GM21360 (cell line): ENCODE measurements at regions not wholly inside any gene's neighbourhood (a gene's known extent, or its start where the extent isn't known, plus 50 kb on each side); places are given as distances from the start of the nearest gene placed in this dataset.
A peak's percentile ranks its signal among the peaks of the same experiment; 100 is the strongest.
"Not testable (repeated sequence)": the region's sequence is repeated elsewhere in the genome, so short reads cannot be mapped to it uniquely, and the experiment has no call there.

ENCODE experiments used
- ATAC-seq: cut with Tn5 transposase; IDR thresholded peaks from one replicate; pipeline ENCODE4 v1.9.1; 2021; ENCODE audit warnings: mild to moderate bottlenecking, moderate library complexity; ENCODE audit not compliant: unreplicated experiment

DNA sequence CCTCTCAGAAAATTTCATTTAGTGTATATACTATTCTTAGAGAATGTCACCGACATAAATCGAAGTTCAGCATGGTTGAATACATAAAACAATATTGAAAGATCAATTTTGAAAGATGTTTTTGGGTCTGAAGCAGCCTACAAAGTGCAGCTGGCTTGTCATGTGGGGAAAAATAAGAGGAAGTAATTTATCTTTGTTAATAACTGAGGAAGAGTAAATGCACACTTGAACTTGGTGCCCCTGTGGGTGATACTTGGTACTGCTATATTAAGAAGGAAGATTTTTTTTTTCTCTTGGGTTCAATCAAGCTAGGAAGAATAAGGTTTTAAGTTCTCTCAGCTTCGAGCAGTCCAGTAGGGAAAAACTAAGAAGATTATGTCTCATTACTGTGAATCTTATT lies 661.3 kb downstream of the RPL10L start:
- ATAC-seq, result no peak

DNA sequence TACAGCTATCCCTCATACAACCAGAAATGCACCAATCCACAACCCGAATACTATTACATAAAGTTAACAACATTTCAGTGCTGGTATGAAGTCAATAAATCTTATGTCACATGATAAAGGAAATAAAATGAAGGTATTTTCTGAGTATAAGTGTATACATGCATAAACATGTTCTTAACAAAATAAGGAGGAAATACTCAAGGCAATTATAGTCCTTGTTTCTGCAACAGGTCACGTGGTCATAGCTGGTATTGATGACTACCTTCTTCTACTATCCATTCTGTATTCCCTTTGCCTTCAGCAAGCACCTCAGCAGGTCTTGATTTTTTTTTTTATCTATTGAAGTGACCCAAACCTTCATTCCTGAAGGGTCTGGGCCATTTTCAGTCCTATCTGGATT lies 675.6 kb downstream of the RPL10L start:
- ATAC-seq, result no peak

DNA sequence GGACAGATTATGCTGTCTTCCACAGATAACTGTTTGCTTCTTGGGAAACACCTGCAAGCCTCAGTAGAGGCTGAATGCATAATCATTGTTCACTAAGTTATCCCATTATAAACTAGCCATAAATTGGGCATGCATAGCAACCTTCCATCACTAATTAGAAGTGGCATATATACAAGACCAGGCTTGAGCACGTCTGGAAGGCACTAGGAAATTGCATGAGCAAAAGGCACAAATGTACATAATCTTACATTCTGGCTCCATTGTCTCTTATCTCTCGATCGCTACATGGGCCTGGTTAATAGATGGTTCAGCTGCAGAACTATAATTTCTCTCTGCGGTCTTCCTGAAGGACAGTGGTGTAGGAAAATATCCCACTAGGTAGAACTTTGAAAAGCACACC lies 679.2 kb downstream of the RPL10L start:
- no peak for ATAC-seq

DNA sequence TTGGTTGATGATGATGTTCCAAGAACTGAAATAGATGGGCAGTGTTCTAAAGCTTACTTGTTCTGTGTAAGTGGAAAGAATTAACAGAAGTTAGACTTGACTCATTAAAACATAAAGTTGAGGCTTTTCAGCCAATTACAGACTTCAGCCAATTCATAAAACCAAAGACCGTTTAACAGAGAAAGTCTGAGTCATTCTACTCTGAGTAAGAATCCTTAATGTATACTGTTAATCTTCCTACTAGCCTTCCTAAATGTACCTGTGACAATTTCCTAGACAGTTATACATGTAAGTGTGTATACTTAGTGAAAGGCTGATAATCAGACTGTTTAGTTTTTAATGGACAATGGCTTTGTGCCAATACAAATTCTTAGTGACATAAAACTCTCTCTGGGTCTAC lies 681.0 kb downstream of the RPL10L start:
- no peak for ATAC-seq

DNA sequence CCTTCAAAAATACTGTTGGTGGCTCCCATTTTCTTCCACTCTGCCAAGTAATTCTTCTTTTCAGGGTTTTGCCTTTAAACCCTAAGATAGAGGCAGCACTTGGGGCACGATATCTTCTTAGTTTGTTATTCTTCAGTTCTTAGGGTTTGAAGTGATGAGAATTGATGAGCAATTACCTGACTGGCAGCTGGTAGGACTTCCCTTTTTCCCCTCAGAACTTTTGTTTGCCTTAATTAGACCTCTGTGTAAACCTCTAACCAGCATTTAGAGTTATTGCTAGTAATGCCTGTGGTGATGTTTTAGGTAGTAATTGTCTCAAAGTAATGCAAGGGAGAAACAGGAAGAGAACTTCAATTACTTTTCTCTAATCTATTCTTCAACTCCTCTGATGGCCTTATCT lies 683.5 kb downstream of the RPL10L start:
- ATAC-seq, result no peak

DNA sequence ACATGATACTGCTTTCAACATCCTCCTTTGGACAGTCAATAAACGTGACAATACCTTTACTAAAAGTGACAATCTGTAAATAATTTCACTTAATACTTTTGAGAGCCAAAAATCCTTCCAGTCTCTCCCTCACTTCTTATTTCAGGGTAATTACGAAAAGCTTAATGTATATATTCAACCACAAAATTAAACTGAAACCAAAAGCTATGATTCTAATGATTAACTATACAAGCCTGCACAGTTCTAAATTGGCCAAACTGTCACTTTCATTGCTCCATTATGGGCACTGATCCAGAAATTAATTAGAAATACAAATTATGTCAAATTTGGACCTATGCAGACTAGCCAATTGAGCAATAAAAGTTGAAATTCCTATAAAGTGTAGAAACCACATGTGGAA lies 696.5 kb upstream of the MIS18BP1 start:
- ATAC-seq, result no peak

DNA sequence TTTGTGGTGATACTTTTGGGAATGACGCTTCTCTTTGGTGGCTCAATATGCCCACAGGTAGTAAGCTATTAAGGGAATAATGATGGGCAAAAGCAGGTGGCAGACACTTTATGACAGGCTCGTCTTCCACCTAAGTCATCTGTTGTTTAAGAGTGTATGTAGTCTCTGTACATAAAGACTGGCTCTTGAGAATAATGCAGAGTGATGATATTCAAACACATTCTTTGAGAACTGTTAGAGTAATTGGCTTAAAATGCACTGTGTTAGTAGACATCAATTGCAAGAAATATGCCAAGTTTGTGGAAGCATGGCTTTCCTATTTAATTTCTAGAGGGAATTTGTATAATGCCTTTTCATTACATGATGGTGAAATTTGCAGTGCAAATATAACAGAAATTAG lies 694.8 kb upstream of the MIS18BP1 start:
- no peak for ATAC-seq

DNA sequence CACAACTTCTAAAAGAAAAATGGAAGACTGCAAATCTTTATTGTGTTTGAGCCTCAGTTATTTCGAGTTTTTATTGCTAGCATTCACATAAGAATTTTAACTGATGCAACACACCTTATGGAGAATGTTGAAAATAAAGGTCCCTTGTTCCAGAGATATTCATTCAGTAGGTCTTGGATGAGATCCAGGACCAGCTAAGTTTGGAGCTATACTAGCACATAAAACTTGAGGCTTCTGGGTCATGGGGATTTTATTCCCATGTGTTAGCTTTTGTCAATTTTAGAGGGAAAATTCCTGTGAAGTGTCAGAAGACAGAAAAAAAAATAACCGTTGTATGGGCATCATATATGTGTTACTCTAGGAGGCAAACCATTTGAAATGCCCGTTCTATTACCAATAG lies 693.2 kb upstream of the MIS18BP1 start:
- ATAC-seq, result no peak

DNA sequence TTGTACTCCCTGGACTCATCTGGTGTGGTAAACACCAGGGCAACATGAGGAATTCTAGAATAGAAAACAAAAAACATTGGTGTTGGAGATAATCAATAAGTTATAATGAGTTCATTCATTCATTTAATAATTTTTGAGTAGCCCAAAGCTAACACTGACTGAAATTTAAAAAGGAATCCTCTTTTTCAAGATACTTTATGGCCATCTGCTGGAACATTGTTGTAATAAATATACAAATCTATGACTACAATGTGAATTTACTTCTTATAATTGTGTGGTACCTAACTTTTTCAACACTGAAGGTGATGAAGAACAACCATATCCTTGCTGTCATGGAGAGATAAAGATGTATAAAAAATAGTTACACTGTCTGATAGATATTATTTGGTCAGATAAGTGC lies 687.3 kb upstream of the MIS18BP1 start:
- no peak for ATAC-seq

DNA sequence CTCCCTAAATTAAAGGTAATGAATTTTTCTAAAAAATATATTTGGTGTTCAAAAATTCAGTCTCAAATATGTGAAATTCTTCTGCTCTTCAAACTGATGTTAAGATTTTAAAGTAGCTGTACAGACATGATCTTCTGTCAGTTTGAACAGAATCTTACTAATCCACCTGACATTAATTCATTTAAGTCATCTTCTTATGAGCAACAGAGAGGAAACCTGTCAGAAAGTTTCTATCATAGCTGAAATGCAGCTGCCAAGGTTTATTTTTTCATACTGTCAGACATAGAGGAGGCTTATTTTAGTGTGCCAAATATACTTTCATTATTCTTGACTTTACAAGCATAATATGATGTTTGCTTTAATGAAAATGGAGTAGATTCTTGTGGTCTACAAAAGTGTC lies 686.6 kb upstream of the MIS18BP1 start:
- ATAC-seq, result no peak

DNA sequence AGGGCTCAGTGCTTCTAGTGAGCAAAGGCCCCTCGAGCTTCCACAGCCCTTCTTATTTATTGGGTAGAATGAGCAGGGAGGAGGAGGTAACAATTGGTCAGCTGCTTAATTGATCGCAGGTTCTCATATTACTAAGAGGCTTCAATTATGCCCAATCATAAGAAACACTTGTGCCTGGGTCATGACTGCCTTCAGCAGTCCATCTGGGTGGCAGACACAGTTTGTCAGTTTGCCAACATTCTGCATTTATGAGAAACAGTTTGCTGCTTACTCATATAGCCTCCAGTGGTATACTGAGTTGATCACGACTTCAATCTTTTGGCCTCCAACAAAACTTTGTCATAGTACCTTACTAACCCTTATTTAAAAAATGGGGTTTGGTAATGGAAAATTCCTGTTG lies 667.0 kb upstream of the MIS18BP1 start:
- not testable (repeated sequence) for ATAC-seq

DNA sequence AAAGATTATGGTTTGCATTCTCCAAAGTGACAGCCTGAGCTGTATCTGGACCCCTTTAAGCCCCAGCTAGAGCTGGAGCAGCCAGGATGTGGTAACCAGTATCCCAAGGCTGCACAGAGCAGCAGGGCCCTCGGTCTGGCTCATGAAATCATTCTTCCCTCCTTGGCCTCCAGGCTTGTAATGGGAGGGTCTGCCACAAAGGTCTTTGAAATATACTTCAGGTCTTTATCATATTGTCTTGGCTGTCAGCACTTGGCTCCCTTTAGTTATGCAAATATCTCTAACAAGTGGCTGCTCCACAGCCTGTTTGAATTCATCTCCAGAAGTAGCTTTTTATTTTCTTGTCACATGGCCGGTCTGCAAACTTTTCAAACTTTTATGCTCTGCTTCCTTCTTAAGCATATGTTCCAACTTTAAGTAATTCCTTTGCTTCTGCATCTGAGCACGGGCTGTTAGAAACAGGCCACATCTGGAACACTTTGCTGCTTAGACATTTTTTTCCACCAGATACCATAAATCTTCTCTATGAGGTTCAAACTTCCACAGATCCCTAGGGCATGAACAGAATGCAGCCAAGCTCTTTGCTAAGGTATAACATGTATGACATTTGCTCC lies 663.4 kb upstream of the MIS18BP1 start:
- ATAC-seq, result no peak

DNA sequence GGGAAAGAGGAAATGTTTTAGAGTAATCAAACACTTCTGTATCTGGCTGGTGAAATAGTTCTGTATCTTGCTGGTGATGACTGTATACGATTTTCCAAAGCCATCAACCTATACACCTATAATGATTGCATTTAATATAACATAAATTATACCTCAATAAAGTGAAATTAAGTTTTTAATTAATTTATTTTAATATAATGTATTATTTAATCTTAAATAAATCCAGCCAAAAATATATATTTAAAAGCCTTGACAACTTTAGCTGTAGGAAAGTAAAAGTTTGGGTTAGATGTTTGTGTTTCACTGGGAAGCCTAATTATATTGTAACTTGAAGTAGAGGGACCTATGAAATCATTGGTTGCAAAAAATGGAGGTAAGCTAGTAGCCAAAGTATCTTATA lies 654.8 kb upstream of the MIS18BP1 start:
- no peak for ATAC-seq

DNA sequence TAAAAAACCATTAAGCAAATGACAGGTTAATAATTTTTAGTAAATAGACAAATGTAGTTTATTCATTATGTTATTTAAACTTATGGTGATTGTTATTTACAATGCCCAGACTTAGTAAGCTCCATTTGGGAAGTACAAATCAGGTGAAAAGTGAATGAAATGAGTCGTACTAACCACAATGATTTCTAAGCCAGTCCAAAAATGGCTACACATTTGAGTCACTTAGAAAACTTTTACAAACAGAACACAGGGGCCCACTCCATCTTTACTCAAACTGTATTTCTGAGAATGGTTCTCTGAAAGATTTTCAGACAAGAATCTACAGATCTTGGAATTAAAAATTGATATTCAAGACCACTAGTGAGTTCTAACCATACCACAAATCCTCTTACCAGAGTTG lies 653.3 kb upstream of the MIS18BP1 start:
- peak; percentile 49 for ATAC-seq

DNA sequence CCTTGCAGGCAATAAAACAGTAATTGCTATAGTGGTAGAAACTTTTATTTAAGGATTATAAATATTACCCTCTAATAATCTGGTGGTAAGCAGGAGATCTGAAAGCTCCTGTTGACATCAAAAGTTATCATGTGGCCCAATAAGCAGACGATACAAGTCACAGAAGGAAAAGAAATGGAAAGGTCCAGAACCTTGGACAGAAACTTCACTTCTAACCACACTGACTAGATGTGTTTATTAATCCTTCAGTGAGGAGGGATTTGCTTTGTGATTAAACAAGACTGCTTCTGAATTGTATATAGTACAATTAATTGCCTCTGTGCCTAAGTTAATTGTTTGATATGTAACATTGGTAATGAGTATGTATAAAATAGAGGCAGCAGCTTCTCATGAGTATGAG lies 652.7 kb upstream of the MIS18BP1 start:
- no peak for ATAC-seq

DNA sequence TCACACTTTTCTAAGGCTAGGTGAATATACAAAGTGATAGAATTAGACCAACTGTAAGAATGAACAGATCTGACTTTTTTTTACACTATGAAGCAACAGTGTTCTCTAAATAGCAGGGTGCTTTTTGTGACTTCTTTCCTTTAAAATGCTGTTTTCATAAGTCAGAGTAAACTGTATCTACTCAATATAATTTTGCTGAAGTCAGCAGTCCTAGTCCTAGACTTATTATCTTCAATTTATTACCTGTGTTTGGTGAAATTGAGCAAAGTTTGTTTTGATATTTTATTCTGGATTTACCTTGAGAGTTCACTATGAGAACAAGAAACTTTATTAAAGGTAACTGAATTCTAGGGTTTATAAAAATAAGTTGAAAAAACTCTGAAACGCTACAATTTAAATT lies 651.3 kb upstream of the MIS18BP1 start:
- ATAC-seq, result no peak

DNA sequence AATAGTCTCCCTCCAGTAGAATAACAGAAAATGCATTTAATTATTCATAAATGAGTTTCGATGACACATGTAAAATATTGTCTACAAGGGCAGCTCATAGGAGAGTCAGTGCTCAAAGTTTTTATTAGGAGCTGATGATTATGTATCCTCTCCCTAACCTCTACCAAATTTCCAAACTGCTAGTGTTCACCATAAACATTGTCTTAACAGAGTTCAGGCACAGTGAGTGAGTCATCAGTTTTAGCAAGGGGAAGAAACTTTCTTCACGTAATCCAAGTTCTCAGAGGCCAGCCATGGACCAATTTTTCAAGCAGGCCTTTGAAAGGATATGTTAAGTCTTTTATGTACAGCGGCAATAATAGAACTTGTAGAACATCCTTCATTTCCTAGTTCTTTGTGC lies 649.2 kb upstream of the MIS18BP1 start:
- no peak for ATAC-seq

DNA sequence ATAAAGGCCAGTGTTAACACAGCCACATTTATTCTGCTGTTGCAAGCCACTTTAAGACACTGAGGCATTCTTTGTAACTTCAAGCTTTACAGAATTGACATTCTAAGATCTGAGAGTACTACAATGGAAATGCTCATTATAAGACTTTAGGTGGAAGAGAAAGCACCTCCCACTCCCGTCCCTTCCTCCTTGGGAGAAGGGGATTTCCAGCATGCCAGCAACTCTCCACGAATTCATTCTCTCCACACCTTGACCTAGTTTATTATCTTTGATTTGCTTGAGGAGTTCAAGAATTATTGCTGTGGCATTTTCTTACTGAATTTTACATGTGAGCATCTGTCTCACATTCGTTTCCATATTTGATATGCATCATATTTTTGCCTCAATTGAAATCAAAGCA lies 644.4 kb upstream of the MIS18BP1 start:
- ATAC-seq, result no peak

DNA sequence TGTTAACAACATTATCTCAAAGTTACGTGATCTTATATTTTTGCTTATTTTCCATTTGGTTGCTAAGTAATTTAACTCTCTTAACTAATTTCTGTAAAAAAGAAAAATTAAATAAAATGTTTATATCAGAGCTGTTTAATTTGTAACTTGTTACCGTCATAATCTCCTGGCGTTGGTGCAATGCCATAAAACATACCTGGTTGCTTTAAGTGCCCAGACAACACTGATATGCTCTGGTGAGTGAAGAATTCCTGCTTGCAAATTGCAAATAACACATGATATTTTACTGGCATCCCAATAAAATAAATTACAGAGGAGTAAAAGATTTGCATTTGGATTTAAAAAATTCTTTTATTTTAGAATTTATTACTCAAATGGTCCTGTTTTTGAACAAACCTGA lies 640.1 kb upstream of the MIS18BP1 start:
- no peak for ATAC-seq

DNA sequence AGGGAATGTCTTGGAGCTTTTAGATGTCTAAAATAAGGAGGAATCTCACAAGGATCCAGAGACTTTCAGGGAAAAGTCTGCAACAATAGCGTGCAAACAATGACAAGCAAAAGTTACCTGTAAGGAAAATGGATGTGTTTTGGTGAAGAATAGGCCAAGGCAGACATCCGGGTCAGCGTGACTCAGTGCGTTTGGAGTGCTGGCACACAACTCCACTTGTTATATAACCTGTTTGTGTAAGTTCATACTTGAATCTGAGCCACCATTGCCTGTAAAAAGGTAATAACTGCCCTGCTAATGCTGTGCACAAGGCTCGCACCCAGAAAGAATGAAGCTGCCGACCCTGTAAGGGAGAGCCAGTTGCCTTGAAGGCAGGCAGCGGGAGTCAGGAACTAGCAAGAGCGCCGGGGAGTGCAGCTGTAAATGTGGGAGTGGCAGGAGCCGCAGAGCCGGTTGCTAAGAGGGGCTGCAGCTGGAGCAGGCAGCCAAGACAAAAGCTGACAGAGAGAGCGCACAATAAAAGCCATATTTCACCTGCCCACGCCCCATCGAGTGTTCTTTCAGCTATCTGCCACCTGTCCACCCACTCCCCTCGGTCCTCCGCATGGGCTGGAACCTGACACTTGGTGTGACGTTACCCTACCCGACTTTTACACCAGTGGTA lies 638.5 kb upstream of the MIS18BP1 start:
- no peak for ATAC-seq

DNA sequence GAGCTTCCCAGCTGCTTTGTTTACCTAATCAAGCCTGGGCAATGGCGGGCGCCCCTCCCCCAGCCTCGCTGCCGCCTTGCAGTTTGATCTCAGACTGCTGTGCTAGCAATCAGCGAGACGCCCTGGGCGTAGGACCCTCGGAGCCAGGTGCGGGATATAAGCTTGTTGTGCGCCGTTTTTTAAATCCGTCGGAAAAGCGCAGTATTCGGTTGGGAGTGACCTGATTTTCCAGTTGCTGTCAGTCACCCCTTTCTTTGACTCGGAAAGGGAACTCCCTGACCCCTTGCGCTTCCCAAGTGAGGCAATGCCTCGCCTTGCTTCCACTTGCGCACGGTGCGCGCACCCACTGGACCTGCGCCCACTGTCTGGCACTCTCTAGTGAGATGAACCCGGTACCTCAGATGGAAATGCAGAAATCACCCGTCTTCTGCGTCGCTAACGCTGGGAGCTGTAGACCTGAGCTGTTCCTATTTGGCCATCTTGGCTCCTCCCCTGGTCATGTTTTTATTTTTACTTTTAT lies 635.8 kb upstream of the MIS18BP1 start:
- ATAC-seq, result not testable (repeated sequence)

DNA sequence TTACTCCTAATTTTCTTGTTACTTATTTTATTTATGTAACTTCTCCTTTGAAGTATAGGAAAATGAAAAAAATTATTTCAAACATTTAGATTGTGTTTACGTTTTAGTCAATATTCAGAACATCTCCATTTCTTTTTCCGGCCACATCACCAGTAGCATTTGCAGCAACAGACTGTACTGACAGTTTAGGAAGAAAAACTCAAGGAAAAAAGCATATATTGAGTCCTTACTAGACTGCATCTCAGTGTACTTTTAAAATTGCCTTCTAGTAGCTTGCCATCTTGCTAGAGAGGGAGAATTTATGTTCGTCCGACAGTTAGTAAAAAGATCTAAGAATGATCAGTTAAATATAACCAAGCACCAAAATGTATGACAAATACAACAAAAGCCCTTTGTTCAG lies 625.0 kb upstream of the MIS18BP1 start:
- ATAC-seq, result no peak

DNA sequence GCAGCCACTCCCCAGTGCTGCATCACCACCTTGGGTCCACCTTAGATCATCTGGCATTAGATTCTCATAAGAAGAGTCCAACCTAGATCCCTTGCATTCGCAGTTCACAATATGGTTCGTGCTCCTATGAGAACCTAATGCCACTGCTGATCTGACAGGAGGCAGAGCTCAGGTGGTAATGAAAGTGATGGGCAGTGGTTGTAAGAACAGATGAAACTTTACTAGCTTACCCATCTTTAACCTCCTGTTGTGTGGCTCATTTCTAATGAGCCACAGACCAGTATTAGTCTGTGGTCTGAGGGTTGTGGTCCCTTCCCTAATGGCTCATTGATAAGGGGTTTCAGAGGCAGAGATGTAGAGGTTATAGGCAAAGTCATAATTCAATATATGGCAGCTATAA lies 615.9 kb upstream of the MIS18BP1 start:
- no peak for ATAC-seq
